Activated CD4-positive, alpha-beta T cell treated with anti-CD3 and anti-CD28 coated beads for 4 hours (primary cell): ENCODE measurements at regions not wholly inside any gene's neighbourhood (a gene's known extent, or its start where the extent isn't known, plus 50 kb on each side); places are given as distances from the start of the nearest gene placed in this dataset.

ENCODE experiments used
- DNase-seq, 2 donors: peaks; one replicate each; pipeline ENCODE4 v3.0.0-alpha.2; 2020

GRCh38 chr15:47397655-47398054, 319.6 kb upstream of the SEMA6D start:
- DNase-seq, result no peak

GRCh38 chr15:47398132-47398531, 319.2 kb upstream of the SEMA6D start:
- DNase-seq, result no peak

GRCh38 chr15:47398594-47398993, 318.7 kb upstream of the SEMA6D start:
- DNase-seq, result no peak

- no peak for DNase-seq
These were observed 318.2 kb upstream of the SEMA6D start for GRCh38 chr15:47399100-47399499.

- no peak for DNase-seq
These were observed 316.7 kb upstream of the SEMA6D start for GRCh38 chr15:47400603-47401002.

- DNase-seq, result no peak
These were observed 315.9 kb upstream of the SEMA6D start for GRCh38 chr15:47401427-47401826.

- DNase-seq, result no peak
These were observed 314.5 kb upstream of the SEMA6D start for GRCh38 chr15:47402829-47403228.

- no peak for DNase-seq
These were observed 312.4 kb upstream of the SEMA6D start for GRCh38 chr15:47404877-47405276.

- no peak for DNase-seq
These were observed 311.7 kb upstream of the SEMA6D start for GRCh38 chr15:47405365-47406162.

GRCh38 chr15:47407692-47408091, 309.6 kb upstream of the SEMA6D start:
- DNase-seq, result no peak

GRCh38 chr15:47409038-47409437, 308.3 kb upstream of the SEMA6D start:
- no peak for DNase-seq

- no peak for DNase-seq
These were observed 307.7 kb upstream of the SEMA6D start for GRCh38 chr15:47409600-47409999.

GRCh38 chr15:47410247-47410646, 307.1 kb upstream of the SEMA6D start:
- DNase-seq, result no peak

GRCh38 chr15:47411733-47412132, 305.6 kb upstream of the SEMA6D start:
- no peak for DNase-seq

GRCh38 chr15:47412136-47412535, 305.2 kb upstream of the SEMA6D start:
- no peak for DNase-seq

- no peak for DNase-seq
These were observed 304.5 kb upstream of the SEMA6D start for GRCh38 chr15:47412802-47413201.

- DNase-seq, result no peak
These were observed 303.1 kb upstream of the SEMA6D start for GRCh38 chr15:47414207-47414606.

- no peak for DNase-seq
These were observed 301.8 kb upstream of the SEMA6D start for GRCh38 chr15:47415539-47415971.

- no peak for DNase-seq
These were observed 294.2 kb upstream of the SEMA6D start for GRCh38 chr15:47422881-47423665.

- DNase-seq, result no peak
These were observed 289.8 kb upstream of the SEMA6D start for GRCh38 chr15:47427463-47427862.

- no peak for DNase-seq
These were observed 287.9 kb upstream of the SEMA6D start for GRCh38 chr15:47429376-47429775.

- no peak for DNase-seq
These were observed 285.8 kb upstream of the SEMA6D start for GRCh38 chr15:47431501-47431900.

GRCh38 chr15:47432826-47433225, 284.5 kb upstream of the SEMA6D start:
- DNase-seq, result no peak

GRCh38 chr15:47434596-47434995, 282.7 kb upstream of the SEMA6D start:
- DNase-seq, result no peak
